ENCODE measurements at regions not wholly inside any gene's neighbourhood (a gene's known extent, or its start where the extent isn't known, plus 50 kb on each side); places are given as distances from the start of the nearest gene placed in this dataset.

DNA sequence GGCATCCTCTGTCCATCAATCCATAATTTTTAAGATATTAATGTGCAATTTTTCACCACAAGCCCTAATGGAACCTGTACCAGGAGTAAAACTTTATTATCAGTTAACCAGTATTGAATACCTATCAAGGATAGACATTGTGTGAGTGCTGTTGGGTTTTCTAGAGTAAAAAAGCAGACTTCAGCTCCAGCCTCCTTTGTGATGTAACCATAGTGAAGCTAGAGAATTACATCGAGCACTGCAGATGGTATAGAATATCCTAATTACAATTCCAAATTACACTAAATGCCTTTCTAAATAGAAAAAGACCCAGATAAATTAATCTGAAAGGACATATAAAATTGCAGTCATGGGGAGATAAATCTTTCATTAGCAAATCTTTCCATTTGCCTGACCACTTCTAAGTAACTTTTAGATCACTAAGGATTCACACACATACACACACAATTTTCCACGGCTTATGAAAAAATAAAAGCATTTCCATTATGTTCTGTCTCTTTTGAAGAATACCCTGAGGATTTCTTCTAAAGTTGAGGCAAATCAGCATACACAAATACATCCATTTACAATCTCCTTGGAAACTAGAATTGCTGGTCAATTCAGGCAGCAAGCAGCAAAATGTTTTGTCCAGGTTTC is 117.1 kb upstream of the TANK start:
- TF ChIP-seq, protein P1, sequence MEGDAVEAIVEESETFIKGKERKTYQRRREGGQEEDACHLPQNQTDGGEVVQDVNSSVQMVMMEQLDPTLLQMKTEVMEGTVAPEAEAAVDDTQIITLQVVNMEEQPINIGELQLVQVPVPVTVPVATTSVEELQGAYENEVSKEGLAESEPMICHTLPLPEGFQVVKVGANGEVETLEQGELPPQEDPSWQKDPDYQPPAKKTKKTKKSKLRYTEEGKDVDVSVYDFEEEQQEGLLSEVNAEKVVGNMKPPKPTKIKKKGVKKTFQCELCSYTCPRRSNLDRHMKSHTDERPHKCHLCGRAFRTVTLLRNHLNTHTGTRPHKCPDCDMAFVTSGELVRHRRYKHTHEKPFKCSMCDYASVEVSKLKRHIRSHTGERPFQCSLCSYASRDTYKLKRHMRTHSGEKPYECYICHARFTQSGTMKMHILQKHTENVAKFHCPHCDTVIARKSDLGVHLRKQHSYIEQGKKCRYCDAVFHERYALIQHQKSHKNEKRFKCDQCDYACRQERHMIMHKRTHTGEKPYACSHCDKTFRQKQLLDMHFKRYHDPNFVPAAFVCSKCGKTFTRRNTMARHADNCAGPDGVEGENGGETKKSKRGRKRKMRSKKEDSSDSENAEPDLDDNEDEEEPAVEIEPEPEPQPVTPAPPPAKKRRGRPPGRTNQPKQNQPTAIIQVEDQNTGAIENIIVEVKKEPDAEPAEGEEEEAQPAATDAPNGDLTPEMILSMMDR (IDR thresholded peaks at IDR 0.05; ENCODE audit: insufficient read depth, low read depth, low read length): no peak
- TF ChIP-seq EZH2 (IDR thresholded peaks at IDR 0.05; ENCODE audit: insufficient read depth, low read length): no peak

Measured in astrocyte (in vitro differentiated cells and primary cell).